GM21619 (cell line): ENCODE measurements at regions not wholly inside any gene's neighbourhood (a gene's known extent, or its start where the extent isn't known, plus 50 kb on each side); places are given as distances from the start of the nearest gene placed in this dataset.

Experiments used
- ATAC-seq: cut with Tn5 transposase; IDR thresholded peaks from one replicate; pipeline ENCODE4 v1.9.1; 2021; ENCODE audit not compliant: unreplicated experiment

DNA sequence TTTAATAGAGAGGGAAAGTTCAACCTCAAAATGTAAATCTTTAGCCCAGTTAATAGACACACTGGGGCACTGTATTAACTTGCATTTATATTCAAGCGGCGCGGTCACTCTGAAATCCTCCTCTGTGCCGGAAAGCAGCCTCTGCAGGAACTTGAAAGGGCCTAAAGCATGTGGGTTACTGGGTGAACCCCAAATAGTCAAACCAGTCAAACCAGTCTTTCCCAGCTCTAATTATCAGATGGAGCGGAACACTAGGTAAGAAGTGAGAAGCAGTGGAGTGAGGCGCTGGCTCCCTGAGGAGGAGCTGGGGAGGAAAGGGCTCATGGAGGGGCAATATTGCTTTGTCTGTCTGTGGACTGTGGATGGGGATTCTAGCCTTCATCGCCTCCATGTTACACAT, 531.3 kb downstream of the QKI start:
- no peak for ATAC-seq

DNA sequence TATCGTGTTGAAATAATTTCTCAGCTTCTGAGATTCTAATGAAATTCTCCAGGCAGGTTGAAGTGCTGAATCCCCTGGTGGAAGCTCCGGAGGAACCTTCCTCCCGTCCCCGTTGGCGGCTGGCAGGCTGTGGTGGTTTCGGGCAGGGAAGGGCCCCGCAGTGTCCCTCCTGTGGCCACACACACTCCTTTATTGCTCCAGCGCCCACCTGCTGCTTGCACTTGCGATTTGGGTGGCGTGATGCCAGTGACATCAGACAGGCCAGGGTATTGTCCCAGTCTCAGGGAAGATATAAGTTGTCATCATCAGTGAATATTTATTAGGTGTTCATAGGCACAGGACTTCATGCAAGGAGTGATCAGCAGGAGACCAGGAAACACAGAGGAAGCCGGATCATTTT, 530.4 kb downstream of the QKI start:
- no peak for ATAC-seq

DNA sequence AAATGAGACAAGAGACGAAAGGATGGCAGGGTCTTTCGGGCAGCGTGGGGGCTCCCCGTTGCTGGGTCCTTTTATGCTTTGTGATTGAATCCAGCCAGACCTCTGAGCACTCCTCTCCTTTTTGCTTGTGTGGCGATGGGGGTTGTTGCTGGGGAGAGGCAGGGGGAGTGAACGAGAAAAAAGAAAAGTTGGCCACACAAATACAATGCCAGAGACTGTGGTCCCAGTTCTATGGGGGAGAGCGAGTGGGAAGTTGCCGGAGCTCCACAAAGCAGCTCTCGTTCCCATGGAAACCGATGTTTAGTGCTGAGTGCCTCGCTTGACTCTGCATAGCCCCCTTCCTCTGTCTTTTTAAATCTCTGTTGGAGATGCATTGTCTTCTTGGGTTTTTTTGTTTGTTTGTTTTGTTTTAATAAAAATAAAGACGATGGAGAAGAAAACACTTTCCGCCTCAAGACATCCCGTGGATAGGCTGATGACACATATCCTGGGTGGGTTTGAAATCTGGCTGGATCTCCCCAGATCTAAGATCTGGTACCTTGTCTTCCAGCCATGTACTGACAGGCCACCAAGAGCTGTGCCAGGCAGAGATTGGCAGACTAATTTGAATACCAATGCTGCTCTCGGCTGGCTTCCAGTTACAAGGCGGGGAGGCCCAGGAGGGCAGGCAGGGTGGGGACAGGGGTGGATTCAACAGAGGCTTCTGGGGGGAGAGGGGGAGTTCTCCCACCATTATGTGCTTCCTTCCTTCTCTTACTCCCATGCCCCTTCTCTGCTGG, 529.3 kb downstream of the QKI start:
- no peak for ATAC-seq

DNA sequence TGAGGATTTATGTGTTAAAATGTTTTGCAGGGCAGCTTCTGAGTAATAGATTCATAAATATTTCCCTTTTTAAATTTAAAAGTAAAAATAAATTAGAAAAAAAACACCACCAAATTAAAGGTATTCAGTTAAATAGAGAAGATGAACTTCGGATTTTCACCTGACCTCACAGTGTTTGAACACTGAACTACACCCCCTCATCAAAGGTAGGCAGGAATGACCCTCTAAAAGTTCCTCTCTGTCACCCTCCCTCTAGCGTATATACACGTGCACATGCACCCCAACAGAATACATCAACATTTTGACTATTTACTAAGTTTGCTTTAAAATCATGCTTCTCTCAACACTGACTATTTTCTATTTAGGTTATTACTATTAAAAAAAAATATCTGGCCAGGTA, 528.3 kb downstream of the QKI start:
- no peak for ATAC-seq

DNA sequence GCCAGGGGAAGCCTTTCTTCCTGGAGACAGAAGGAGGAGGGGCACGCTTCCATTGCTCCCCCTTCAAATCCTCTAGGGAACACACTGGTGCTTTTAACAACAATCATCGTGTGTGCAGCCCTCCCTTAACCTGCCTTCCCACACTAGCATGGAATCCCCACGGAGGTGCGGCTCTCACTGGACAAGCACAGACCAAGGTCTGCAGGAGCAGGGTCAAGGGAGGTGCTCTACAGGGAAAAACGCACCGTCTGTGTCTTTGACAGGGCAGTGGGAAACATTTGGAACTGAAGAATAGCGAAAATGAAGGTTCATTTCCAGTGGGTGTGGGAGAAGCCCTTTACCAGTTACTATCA, 527.1 kb downstream of the QKI start:
- no peak for ATAC-seq

DNA sequence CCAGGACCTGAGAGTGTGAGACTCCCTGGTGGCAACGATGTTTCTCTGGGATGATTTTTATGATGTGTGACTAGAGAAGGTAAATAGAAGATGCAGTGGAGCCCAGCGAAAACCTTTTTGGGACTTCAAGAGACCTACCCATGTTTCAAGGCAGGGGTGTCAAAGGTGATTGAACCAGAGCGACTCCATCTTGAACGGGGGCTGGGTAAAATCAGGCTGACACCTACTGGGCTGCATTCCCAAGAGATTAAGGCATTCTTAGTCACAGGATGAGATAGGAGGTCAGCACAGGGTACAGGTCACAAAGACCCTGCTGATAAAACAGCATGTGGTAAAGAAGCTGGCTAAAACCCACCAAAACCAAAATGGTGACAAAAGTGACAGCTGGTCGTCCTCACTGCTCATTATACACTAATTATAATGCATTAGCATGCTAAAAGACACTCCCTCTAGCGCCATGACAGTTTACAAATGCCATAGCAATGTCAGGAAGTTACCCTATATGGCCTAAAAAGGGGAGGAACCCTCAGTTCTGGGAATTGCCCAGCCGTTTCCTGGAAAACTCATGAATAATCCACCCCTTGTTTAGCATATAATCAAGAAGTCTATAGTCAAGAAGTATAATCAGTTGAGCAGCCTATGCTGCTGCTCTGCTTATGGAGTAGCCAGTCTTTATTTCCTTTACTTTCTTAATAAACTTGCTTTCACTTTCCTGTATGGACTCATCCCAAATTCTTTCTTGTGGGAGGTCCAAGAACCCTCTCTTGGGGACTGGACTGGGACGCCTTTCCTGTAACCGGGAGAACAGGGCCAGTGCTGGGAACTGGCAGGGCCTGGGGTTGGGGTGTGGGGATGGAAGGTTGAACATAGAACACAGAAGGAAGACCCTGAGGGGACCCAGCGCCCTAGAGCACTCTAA, 526.4 kb downstream of the QKI start:
- no peak for ATAC-seq

DNA sequence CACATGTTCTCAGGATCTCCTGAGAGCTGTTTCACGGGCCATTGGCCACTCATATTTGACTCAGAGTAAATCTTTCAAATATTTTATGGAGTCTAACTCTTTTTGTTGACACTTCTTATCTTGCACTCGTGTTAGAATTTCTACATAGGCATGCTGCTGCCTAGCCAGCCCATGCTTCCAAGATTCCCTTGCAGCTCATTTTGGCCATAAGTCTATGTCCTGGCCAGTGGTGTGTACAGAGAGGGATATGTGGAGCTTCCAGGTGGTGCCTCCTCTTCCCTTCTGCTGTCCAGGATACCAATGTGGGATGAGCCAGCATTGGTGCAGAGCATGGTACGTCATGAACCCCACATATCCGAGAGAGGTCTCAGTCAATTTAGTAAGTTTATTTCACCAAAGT, 522.6 kb downstream of the QKI start:
- no peak for ATAC-seq

DNA sequence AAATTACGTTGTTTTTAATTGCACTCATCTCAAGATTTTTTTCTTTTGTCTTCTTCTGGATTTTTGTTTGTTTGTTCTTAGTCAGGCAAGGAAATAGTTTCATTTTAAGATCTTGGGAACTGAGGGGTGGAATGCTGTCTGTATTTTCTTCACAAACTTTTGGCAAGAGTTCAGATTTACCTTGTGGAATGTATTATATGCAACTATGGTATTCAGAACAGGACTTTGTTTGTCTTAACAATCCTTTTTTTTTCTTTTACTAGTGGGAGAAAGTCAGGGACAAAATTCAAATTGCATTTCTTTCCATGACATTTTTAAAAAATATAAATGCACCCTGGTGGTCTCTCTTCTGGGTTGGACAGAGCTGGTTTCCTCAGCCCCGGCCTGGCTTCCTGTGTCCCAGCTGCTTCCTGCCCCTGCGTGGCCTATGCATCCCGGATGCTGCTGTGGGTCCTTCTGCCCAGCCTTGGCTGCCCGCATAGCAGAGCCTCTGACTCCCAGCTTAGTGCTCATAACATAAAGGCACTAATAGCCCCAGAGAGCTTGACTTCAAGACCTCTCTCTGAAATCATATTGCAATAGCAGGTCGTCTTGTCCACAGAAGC, 520.7 kb downstream of the QKI start:
- no peak for ATAC-seq

DNA sequence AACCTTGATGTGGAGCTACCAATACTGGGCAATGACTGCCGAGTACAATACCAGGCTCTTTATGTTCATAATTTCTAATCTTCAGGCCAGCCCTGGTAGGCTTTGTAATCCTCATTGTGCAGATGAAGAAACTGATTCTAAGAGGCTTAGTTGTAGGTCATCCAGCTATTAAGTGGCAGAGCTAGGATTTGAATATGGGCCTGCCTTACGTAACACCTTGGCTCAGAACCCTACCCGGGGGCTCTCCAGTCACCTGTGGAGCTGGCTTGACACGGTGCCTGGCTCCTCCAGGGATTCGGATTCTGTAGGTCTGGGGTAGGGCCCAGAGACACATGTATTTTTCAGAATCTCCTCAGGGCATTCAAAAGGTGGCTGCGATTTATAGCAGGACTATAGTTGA, 515.5 kb downstream of the QKI start:
- no peak for ATAC-seq

DNA sequence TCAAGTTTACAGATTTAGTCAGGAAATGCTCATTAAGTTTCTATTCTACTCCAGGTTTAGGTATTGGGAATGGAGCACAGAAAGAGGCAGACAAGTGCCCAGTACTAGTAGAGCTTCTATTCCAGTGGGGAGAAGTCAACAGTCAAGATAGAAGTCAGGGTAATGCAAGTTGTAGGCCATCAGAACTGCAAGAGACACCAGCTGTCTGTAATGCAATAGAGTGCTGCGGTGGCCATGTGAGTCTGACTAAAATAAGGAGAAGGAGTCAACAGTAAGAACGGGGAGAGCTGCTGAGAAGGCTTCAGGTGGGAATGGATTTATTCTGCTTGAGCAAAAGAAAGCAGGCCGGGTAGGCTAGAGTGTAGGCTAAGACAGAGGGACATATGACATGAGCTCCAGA, 515.0 kb downstream of the QKI start:
- no peak for ATAC-seq

DNA sequence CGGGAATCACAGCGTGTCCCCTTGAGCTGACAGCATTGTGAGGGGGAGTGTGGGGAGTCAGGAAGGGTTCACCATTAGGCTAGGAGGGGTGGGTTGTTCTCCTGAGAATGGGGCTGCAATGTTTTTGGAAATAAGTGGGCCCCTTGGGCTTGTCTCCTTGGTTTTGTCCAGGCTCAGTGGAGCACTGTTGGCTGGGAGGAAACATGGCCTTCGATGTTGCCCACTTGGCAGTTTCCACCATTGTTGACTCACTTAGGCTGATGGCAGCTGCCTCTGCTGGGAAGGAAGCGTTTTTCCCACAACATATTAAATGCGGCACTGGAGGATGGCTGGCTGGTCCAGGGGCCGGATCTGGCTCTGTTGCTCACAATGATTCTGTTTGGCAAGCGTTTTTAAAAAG, 512.1 kb downstream of the QKI start:
- ATAC-seq = no peak

DNA sequence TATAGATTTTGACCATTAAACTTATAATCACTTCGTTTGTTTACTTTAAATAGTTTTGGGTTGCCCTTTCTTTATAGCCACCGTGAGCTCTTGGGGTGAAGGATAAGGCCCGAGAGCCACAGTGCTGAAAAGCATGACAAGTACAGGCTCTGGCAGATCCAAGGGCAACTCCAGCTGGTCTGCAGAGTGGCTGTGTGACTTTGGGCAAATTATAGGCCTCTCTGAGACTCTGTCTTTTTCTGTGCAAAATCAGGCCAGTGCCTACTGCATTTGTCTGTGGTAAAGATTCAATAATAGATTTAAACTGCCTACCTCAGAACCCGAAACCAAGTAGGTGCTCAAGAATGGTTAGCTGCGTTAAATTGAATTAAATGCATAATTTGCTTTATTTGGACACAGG, 511.3 kb downstream of the QKI start:
- ATAC-seq = no peak

DNA sequence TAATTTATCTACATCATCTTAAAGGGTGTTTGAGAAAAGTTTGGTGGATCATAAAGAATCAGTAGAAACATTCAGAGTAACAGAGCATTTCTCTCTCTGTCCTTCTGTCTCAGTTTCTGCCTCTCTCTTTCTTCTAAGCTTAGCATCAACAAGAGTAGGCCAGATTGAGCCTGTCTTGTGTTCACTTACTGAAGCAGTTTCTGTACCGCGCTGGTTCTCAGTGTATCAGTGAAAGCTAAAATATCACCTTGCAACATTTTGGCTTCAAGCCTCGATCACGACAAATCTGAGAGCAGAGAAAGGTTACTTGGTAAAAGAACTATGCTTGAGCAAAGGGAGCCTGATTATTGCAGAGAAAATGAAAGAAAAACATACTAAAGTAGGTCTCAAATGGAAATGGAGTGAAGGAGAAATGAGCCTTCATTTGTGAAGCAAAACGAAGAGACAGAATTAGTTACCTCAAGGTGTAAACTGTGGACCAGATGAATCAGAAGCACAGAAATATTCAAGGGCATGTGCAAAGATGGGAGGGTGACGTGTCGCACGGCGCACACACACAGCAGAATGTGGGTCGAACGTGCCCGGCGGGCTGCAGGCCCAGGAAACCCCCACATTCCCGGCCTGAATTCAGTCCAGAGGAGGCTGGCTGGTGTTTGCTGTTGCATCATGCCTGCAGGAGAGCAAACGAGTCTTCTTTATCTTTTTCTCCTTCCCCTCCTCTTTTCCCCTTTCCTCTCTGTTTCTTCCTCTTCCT, 509.3 kb downstream of the QKI start:
- ATAC-seq = no peak

DNA sequence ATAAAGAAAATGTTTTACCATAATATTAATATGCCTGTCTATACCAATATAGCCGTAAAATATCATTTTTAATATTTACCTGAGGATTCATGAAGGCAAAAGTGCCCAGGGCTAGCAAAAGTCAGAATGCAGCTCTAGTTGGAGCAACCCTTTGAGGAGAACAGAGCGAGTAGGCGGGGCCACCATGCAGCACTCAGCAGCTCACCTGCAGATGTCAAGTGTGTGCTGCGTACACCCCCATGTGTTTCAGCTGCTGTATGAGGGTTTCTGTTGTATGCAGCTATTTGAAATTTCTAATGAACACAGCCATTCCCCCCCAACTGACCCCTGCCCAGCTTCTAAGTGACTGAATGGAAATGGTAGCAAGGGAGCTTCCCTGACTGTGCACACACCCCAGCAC, 508.0 kb downstream of the QKI start:
- no peak for ATAC-seq

DNA sequence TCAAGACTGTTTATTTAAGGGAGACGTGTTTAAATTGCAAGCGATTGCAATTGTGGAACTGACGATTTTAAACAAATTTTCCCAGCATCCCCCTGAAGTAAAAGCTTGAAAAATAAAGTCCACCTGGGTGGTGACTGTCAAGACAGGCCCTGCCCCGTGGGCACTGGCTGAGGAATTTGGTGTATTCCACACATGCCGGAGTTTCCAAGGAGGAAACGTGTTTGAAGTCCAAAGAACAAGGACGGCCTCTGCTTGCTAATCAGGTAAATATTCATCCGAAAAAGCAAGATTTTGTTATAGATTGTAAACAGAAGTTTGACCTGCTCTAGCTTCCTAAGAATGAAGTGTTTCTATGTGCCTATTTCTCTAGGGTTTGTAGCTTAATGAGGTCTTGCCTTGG, 505.1 kb downstream of the QKI start:
- no peak for ATAC-seq

DNA sequence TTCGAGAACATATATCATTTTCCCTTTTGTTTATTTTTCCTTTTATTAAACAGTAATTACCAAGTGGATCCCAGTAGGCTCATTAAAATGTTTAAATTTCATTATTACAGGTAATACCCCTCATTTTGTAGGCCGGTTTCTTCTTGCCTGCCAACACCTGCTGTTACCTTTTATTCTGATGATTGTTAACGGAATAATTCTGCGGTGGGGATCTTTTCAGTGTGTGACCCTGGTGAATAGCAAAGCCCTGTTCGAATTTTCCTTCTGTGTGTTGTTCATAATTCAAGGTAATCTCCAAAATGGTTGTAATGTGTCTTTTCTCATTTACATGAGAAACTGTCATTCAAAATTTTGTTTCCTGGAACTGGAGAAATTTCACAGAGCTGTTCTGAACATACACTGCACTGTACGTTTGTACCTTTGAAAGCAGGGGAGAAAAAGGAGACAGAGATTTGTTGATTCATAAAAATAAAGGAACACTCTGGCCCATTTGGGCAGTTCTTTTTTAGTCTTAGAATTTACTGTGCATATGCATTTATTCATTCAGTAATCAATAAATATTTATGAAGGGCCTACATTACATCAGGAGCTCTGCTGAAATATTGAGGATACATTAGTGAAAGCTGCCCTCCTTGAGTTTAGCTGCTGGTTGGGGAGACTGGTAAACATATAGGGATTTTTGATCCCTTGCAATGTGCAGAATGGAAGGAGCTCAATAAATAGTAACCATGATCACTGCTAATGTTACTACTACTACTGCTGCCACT, 502.0 kb downstream of the QKI start:
- ATAC-seq = no peak

DNA sequence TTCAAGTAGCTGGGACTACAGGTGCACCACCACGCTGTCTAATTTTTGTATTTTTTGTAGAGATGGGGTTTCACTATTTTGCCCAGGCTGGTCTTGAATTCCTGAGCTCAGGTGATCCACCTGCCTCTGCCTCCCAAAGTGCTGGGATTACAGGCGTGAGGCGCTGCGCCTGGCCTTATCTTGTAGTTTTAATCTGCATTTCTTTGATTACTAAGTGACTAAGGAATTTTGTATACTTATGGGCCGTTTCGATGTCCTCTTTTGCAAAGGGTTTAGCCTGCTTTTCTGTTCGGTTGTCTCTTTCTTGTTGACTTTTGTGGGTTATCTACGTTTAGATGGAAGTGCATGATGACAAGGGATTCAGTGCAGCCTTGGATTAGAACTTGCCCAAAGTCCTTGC, 500.6 kb downstream of the QKI start:
- ATAC-seq = no peak

DNA sequence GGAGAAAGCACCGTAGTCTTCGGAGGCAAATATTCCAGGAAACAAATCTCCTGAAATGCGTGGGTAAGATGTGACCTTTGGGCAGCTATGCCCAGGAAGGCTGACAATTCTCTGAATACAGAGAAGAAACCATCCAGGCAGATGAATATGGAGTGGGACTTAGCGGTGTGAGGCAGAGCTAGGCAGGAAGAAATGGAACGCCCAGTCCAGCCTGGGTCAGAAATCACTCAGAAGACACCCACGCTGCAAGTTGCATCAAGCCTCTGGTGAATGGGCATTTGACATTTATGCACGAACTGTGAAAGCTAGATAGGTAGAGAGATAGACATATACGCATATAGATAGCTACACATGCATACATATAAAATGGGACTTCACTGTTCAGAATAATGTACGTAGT, 498.5 kb downstream of the QKI start:
- ATAC-seq = no peak

DNA sequence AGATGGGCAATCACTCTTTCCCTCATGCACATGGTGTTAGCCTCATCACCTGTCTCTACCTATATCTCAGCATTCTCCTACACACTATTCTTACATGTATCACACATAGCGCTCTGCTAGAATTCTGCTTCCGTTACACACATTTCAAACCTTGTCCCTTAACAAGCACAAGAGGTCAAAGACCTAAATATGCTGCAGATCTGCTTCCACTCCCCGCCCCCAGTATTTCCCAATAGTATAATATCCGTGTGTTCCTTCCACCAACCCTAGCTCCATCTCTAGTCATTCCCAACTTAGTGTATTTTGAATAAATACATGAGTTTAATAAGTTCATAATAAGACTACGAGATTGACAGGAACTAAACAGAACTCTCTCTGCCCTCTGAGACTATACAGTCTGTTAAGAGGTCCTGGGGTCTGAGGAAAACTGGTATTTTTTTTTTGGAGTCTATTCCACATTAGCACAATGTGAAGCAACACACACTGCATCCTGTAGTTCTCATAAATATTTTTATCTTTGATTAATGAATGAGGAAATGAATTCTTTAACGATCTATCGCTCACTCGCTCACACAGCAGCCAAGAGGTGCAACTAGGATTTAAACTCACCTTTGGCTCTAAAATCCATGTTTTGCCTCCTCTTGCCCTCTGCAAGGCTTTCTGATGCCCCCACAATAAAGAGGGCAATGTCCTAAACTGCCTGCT, 491.6 kb downstream of the QKI start:
- no peak for ATAC-seq

DNA sequence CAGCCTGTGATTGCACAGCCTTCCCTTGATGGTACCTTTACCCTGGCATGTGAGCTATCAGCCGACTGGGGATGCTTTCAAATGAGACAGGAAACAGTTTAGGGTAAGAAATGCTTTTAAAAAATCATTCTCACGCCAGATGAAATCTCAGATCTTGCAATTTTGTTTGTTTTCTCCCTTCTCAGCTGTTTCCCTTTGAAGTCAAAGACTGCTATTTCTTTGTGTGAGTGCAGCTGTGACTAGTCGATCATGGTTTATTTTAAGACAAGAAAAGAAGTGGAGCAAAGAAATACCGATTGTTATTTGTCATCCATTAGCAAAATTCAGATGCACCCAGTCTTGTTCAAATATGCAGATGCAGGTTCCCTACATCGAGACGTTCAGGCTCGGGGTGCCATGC, 489.7 kb downstream of the QKI start:
- ATAC-seq = no peak
